Ishikawa (cell line): ENCODE measurements at regions not wholly inside any gene's neighbourhood (a gene's known extent, or its start where the extent isn't known, plus 50 kb on each side); places are given as distances from the start of the nearest gene placed in this dataset.

Experiments used
- NFIC ChIP-seq: IDR thresholded peaks from 2 replicates; pipeline ENCODE4 v1.6.1; 2012
- RAD21 ChIP-seq: IDR thresholded peaks from 2 replicates; pipeline ENCODE4 v1.6.1; 2012; ENCODE audit warnings: low read depth
- TF ChIP-seq, protein P1 (sequence below): IDR thresholded peaks from 2 replicates; pipeline ENCODE4 v1.6.1; 2012

DNA sequence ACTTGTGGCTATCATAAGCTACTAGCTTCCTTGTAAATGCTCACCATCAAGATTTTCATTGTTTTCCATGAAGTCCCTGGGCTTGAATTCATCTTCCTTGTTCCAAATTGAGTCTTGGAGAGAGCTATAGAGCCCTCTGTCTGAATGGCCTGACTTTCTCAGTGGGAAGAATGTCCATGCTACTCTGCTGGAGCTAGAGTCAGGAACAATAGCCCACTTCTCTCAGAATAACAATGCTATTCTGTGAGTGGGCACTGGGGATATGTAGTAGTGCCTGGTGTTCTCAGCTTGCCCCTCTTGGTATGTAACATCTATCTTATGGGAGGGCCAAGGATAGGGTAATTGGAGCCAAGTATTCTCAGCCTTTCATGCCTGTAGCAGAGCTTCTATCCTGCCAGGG is 127.6 kb upstream of the TRHDE start:
- TF ChIP-seq NFIC: no peak
- TF ChIP-seq, protein P1, sequence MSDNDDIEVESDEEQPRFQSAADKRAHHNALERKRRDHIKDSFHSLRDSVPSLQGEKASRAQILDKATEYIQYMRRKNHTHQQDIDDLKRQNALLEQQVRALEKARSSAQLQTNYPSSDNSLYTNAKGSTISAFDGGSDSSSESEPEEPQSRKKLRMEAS: no peak
- TF ChIP-seq RAD21: no peak
